DOHH2 (cell line): ENCODE measurements at regions not wholly inside any gene's neighbourhood (a gene's known extent, or its start where the extent isn't known, plus 50 kb on each side); places are given as distances from the start of the nearest gene placed in this dataset.

Source experiments
- H3F3A ChIP-seq: fragments of 200-600 bp; sonication (generic), shearing (Covaris generic); 2 replicates; pipeline ENCODE4 v1.6.0; 2016; ENCODE audit warnings: antibody characterized with exemption, mild to moderate bottlenecking; ENCODE audit not compliant: control insufficient read depth, insufficient read depth
- H3K27ac ChIP-seq: fragments of 200-600 bp; sonication (generic); 2 replicates; pipeline ENCODE4 v1.5.1; 2014; ENCODE audit warnings: low read depth, mild to moderate bottlenecking, low read length, moderate library complexity
- H3K27me3 ChIP-seq: fragments of 200-600 bp; sonication (generic); 2 replicates; pipeline ENCODE4 v1.6.1; 2014; ENCODE audit warnings: mild to moderate bottlenecking, low read length, mixed read lengths; ENCODE audit not compliant: control insufficient read depth
- H3K36me3 ChIP-seq: fragments of 200-600 bp; sonication (generic); 2 replicates; pipeline ENCODE4 v1.6.1; 2014; ENCODE audit warnings: mild to moderate bottlenecking, low read length, moderate library complexity, mixed read lengths; ENCODE audit not compliant: control insufficient read depth
- H3K4me1 ChIP-seq: fragments of 200-600 bp; sonication (generic); 2 replicates; pipeline ENCODE4 v1.6.1; 2014; ENCODE audit warnings: mild to moderate bottlenecking, low read length, mixed read lengths; ENCODE audit not compliant: control insufficient read depth
- H3K4me2 ChIP-seq: fragments of 200-600 bp; sonication (generic); 2 replicates; pipeline ENCODE4 v1.6.0; 2014; ENCODE audit warnings: mild to moderate bottlenecking, low read length, moderate library complexity
- H3K4me3 ChIP-seq: fragments of 200-600 bp; sonication (generic); 2 replicates; pipeline ENCODE4 v1.5.1; 2014; ENCODE audit warnings: mild to moderate bottlenecking, low read length, mixed read lengths
- H3K79me2 ChIP-seq: fragments of 200-600 bp; sonication (generic); 2 replicates; pipeline ENCODE4 v1.6.1; 2014; ENCODE audit warnings: mild to moderate bottlenecking, low read length, mixed read lengths; ENCODE audit not compliant: control insufficient read depth
- H3K9me2 ChIP-seq: fragments of 200-600 bp; sonication (generic); replicated peaks from 2 replicates; pipeline ENCODE4 v1.6.1; 2014; ENCODE audit warnings: mild to moderate bottlenecking, low read length, mixed read lengths; ENCODE audit not compliant: control insufficient read depth
- H3K9me3 ChIP-seq: fragments of 200-600 bp; sonication (generic); 2 replicates; pipeline ENCODE4 v1.6.1; 2014; ENCODE audit warnings: antibody characterized with exemption, low read length, mixed read lengths; ENCODE audit not compliant: control insufficient read depth, insufficient read depth
- H4K20me1 ChIP-seq: fragments of 200-600 bp; sonication (generic); 2 replicates; pipeline ENCODE4 v1.6.0; 2014; ENCODE audit warnings: low read depth, mild to moderate bottlenecking, antibody characterized with exemption, low read length, moderate library complexity; ENCODE audit not compliant: control insufficient read depth, insufficient read depth
- CTCF ChIP-seq: fragments of 200-600 bp; sonication (generic); IDR thresholded peaks from one replicate; pipeline ENCODE4 v1.5.1; 2014; ENCODE audit warnings: antibody characterized with exemption, mild to moderate bottlenecking, low read depth, low read length; ENCODE audit not compliant: poor library complexity, severe bottlenecking
- EZH2phosphoT487 ChIP-seq: fragments of 200-600 bp; sonication (generic); IDR thresholded peaks from 2 replicates; pipeline ENCODE4 v1.6.1; 2017; ENCODE audit warnings: borderline replicate concordance, mild to moderate bottlenecking, antibody characterized with exemption, low read length, moderate library complexity, mixed read lengths

GRCh38 chr7:63096141-63096540 lies 902.5 kb upstream of the ZNF722 start:
- no peak overlapping the region for H3K4me3 ChIP-seq
- TF ChIP-seq CTCF (no peak), EZH2phosphoT487 (no peak)
- no peak overlapping the region for H3K4me2 ChIP-seq
- H3K4me1 ChIP-seq = no peaks in the 10 kb centered on the region
- no peaks in the 10 kb centered on the region for H3K79me2 ChIP-seq
- no peaks in the 10 kb centered on the region for H3K36me3 ChIP-seq
- H3K9me2 ChIP-seq = no peaks in the 10 kb centered on the region
- H3K27me3 ChIP-seq = no peaks in the 10 kb centered on the region
- no peaks in the 10 kb centered on the region for H4K20me1 ChIP-seq
- no peaks in the 10 kb centered on the region for H3F3A ChIP-seq
- H3K27ac ChIP-seq = no peak overlapping the region
- H3K9me3 ChIP-seq = peaks cover 13% of the 10 kb centered on the region; the same call in 1 of the 2 replicates

- Histone ChIP-seq H3K9me3 (peaks cover 22% of the 10 kb centered on the region; the same call in 1 of the 2 replicates), H3K79me2 (no peaks in the 10 kb centered on the region), H3F3A (no peaks in the 10 kb centered on the region), H3K27me3 (no peaks in the 10 kb centered on the region), H4K20me1 (no peaks in the 10 kb centered on the region), H3K9me2 (no peaks in the 10 kb centered on the region), H3K36me3 (no peaks in the 10 kb centered on the region), H3K4me1 (no peaks in the 10 kb centered on the region), H3K4me3 (no peak overlapping the region), H3K27ac (no peak overlapping the region), H3K4me2 (no peak overlapping the region)
- TF ChIP-seq EZH2phosphoT487 = no peak
- no peak for TF ChIP-seq CTCF
These were observed 894.0 kb upstream of the ZNF722 start for GRCh38 chr7:63104666-63105065.

DNA sequence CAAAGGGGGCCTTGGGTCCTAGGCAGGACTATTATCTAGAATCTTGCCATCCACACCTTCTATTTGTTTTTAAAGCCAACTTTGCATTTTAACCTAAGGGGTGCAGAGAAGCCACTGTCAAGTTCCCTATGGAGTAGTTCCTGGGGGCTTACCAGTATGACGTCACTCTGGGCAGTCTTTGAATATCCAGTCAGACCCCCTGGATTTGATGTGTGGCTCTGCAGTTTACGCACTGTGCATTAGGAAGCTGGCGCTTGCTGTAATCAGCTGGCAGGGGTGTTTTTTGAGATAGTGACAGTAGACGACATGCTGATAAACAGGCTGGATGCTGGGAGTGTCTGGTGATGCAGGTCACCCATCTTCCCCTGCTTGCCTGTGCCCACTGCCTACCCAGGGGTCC lies 892.7 kb upstream of the ZNF722 start:
- Histone ChIP-seq H3K27me3 (no peaks in the 10 kb centered on the region), H3K4me1 (no peaks in the 10 kb centered on the region), H3K4me3 (no peak overlapping the region), H3K79me2 (no peaks in the 10 kb centered on the region), H3K36me3 (no peaks in the 10 kb centered on the region), H3K27ac (no peak overlapping the region), H3F3A (no peaks in the 10 kb centered on the region), H3K4me2 (no peak overlapping the region), H3K9me3 (peaks cover 22% of the 10 kb centered on the region; the same call in 1 of the 2 replicates), H3K9me2 (no peaks in the 10 kb centered on the region), H4K20me1 (no peaks in the 10 kb centered on the region)
- TF ChIP-seq CTCF = no peak
- TF ChIP-seq EZH2phosphoT487 = no peak
